G401 (cell line): ENCODE measurements at regions not wholly inside any gene's neighbourhood (a gene's known extent, or its start where the extent isn't known, plus 50 kb on each side); places are given as distances from the start of the nearest gene placed in this dataset.

Source experiments
- DNase-seq: peaks from one replicate; pipeline ENCODE4 v3.0.0-alpha.2; 2015; ENCODE audit warnings: low spot score
- in situ Hi-C: cut with HindIII; loops from 2 replicates; pipeline ENCODE4 v1.10.0; 2016; ENCODE audit warnings: low sequenced_read_pairs, mixed read lengths

GRCh38 chr17:72492941-72493340 is 372.1 kb downstream of the SOX9 start:
- no peak for DNase-seq
- in situ Hi-C loops, result no loop called here

- DNase-seq, result no peak
- in situ Hi-C loops, result no loop called here
Measured at GRCh38 chr17:72494566-72494965, 373.7 kb downstream of the SOX9 start.

- in situ Hi-C loops, result no loop called here
- no peak for DNase-seq
Measured at GRCh38 chr17:72496461-72496860, 375.6 kb downstream of the SOX9 start.

- in situ Hi-C loops, result no loop called here
Measured at GRCh38 chr17:72497915-72498314, 377.1 kb downstream of the SOX9 start.

GRCh38 chr17:72498364-72499210 is 377.8 kb downstream of the SOX9 start:
- in situ Hi-C loops, result no loop called here

More at GRCh38 chr17:72497915-72498314, 377.1 kb downstream of the SOX9 start:
- no peak for DNase-seq

GRCh38 chr17:72501404-72502370 is 380.9 kb downstream of the SOX9 start:
- DNase-seq, result peak; percentile 73
- in situ Hi-C loops, result no loop called here

More at GRCh38 chr17:72498364-72499210, 377.8 kb downstream of the SOX9 start:
- no peak for DNase-seq

GRCh38 chr17:72502371-72503341 is 381.8 kb downstream of the SOX9 start:
- DNase-seq, result no peak
- in situ Hi-C loops, result no loop called here

GRCh38 chr17:72503556-72503955 is 382.7 kb downstream of the SOX9 start:
- DNase-seq, result no peak
- in situ Hi-C loops, result no loop called here

GRCh38 chr17:72504783-72505182 is 384.0 kb downstream of the SOX9 start:
- DNase-seq, result no peak
- in situ Hi-C loops, result no loop called here

- in situ Hi-C loops, result no loop called here
Measured at GRCh38 chr17:72506773-72507172, 386.0 kb downstream of the SOX9 start.

GRCh38 chr17:72507370-72507769 is 386.6 kb downstream of the SOX9 start:
- no peak for DNase-seq

More at GRCh38 chr17:72506773-72507172, 386.0 kb downstream of the SOX9 start:
- DNase-seq, result no peak

GRCh38 chr17:72510351-72511016 is 389.7 kb downstream of the SOX9 start:
- no peak for DNase-seq
- in situ Hi-C loops, result no loop called here

More at GRCh38 chr17:72507370-72507769, 386.6 kb downstream of the SOX9 start:
- in situ Hi-C loops, result no loop called here

GRCh38 chr17:72511242-72511641 is 390.4 kb downstream of the SOX9 start:
- no peak for DNase-seq
- in situ Hi-C loops, result no loop called here

GRCh38 chr17:72511874-72512273 is 391.1 kb downstream of the SOX9 start:
- no peak for DNase-seq
- in situ Hi-C loops, result no loop called here

GRCh38 chr17:72512649-72513556 is 392.1 kb downstream of the SOX9 start:
- DNase-seq, result no peak
- in situ Hi-C loops, result no loop called here

GRCh38 chr17:72514321-72514861 is 393.6 kb downstream of the SOX9 start:
- DNase-seq, result no peak
- in situ Hi-C loops, result no loop called here

- DNase-seq, result peak; percentile 71
- in situ Hi-C loops, result no loop called here
Measured at GRCh38 chr17:72514891-72515290, 394.1 kb downstream of the SOX9 start.
